ENCODE measurements at regions not wholly inside any gene's neighbourhood (a gene's known extent, or its start where the extent isn't known, plus 50 kb on each side); places are given as distances from the start of the nearest gene placed in this dataset.

DNA sequence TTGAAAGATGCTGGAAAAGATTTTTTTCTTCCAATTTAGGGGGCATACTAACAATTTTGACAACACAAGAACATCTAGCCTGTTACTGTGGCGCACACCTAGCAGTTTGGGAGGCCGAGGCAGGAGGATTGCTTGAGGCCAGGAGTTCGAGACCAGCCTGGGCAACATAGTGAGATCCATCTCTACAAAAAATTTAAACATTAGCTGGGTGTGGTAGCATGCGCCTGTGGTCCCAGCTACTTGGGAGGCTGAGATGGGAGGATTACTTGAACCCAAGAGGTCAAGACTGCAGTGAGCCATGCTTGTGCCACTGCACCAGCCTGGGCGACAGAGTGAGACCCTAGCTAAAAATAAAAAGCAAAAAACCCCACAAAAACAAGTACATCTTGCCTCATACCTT lies 168.8 kb downstream of the TANC2 start:
- no peak for DNase-seq

DNA sequence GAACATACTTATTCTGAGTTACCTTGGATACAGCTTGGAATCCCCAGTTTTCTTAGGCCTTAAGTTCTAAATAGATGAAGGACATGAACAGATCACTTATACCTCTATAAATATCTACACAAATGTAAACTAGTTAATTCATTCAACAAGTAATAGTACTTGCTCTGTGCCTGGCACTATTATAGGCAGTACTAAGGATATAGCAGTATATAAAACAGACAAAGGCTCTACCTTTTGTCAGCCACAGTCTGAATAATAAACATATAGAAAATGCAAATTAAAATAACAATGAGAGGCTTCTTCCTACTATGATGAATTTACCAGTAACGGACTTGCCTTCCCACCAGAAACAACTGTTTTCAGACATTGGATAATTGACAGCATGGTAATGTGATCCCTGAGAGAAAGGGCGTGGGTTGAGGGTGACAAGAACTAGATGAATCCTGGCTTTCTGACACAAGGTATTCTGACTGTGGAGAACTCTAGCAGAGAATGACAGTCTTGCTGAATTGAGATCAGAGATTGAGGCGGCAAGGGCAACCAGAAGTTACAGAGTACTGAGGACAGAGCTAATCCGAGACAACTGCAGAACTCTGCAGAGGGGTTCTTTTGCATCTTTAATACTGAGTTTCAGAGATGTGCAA lies 170.5 kb downstream of the TANC2 start:
- no peak for DNase-seq

GRCh38 chr17:63137163-63137562 lies 171.1 kb downstream of the TANC2 start:
- DNase-seq = no peak

GRCh38 chr17:63138713-63139112 lies 172.7 kb downstream of the TANC2 start:
- no peak for DNase-seq

DNA sequence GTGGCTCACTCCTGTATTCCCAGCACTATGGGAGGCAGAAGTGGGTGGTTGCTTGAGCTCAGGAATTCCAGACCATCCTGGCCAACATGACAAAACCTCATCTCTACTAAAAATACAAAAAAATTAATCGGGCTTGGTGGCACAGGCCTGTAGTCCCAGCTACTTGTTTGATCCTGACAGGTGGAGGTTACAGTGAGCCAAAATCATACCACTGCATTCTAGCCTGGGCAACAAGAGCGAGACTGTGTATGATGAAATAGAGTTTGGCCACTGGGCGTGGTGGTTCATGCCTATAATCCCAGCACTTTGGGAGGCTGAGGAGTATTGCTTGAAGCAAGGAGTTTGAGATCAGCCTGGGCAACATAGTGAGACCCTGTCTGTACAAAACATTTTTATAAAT lies 173.3 kb downstream of the TANC2 start:
- no peak for DNase-seq

DNA sequence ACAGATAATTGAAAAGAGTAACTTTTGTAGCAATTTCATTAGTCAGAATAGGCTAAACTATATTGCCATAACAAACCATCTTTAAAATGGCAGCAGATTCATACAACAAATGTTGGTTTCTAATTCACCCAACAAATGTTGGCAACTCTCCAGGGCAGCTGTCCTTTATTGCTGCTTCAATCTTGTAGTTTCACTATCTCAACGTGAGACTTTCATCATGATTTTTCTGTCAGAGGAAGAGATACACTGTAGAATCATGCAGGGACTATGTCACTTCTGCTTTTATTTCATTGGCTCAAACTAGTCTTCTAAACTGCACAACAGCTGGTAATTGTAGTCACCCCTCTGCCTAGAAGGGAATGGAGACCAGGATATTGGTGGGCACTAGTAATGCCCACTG lies 174.2 kb downstream of the TANC2 start:
- DNase-seq = no peak

- no peak for DNase-seq
These were observed 176.8 kb downstream of the TANC2 start for GRCh38 chr17:63142836-63143235.

DNA sequence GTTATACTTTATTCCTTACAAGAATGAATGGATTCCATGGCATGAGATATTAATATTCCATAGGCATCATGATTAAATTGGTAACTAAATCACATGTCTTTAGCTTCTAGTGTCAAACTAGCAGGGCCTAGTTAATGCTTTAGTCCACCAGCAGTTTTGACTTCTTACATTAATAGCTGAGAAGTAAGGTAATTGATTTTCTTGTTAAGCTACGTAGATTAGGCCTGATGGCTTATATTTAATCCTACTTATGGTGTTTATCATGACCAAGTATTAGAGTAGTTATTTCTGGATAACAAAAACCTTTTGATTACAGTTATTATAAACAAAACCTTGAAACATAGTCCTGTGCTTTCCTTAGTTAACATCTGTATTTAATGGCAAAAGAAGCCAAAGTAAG lies 184.5 kb downstream of the TANC2 start:
- DNase-seq = peak; percentile 40

GRCh38 chr17:63150994-63151464 lies 185.0 kb downstream of the TANC2 start:
- peak; percentile 77 for DNase-seq

DNA sequence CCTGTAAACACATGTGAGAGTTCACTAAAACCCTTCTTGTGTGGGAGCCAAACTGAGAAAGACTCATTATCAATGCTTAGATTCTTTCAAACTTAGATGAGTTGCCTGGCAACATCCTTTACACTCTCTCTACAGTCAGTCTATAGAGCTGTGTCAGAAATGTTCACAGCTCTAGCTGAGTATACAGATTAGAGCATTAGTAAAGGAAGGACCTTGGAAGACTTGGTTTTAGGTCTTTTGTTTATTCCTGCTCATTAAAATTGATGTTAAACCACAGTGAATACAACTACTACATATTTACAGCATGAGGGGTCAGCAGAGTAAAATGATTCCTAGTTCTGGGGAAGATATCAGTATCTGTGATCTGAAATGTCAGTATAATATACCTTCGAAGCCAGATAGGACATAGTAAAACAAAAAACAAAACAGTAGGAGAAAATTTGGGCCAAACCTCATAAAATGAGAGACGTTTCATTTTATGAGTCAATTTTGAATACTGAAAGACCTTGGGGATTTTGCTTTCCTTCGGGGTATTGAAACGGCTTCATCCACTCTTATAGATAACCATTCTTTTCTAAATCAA lies 186.0 kb downstream of the TANC2 start:
- peak; percentile 61 for DNase-seq

GRCh38 chr17:63153488-63153887 lies 187.5 kb downstream of the TANC2 start:
- DNase-seq = no peak

- DNase-seq = no peak
These were observed 188.7 kb downstream of the TANC2 start for GRCh38 chr17:63154586-63155244.

DNA sequence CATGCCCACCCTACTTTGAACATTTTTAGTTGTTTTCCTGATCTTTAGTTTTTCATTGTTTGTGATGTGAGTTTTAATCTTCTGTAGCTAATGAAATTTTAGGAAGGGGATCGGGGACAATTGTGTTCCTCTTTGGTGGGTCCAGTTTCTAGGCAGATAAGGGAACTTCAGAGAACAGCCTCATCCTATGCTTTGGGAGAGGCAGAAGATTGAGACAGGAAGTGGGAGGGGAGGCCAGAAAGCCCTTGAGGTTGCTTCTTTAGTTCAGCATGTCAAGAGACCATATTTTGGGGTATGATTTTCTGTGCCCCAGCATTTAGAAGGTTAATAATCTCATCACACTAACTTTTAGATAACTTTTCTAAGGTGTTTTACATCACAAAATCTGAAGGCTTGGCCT lies 191.0 kb downstream of the TANC2 start:
- DNase-seq = no peak

DNA sequence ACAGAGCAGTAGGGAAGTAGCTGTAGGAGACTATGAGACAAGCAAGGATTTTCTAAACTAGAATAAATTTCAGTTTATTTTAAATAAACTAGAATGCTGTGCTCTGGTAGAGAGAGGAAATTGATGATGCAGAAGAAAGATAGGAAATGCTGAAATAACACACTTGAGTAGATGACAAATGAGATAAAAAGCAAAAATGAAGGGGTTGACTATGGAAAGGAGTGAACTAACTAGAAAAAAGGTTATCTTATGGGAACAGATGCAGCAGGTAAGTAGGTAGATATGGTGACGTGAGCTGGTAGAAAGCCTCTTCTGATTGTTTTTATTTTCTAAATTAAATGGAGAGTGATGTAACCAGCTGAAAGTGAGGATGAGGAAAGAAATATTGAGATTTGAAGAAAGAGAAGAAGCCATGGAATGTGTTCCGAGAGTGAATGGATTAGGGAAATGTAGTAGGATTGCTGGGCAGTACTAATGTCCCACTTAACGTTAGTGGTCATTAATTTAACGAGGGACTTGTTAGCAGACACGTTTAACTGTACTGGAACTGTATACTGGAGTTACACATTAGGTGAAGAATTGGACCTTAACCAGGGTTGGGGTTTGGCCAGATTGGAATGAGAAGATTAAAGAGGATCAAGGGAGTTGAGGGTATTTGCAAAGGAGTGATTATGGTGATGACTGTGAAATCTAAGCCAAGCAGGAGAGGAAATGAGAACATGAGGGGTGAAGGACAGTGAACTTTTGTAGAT lies 196.5 kb downstream of the TANC2 start:
- no peak for DNase-seq

DNA sequence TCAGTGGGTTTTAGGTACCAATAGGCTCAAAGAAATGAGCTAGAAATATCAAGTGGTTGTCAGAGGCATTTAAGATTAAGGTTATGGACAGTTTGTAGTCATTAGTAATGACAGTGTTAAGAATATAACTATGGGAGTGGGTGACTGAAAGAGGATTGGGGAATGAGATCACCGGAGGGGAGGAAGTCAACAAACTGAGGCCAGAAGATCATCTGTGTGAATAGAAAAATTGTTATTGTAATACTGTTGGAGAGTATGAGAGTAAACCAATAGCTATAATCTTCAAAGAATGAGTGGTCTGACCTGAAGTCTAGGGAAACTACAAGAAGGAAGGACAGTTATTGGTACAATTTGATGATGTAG lies 197.1 kb downstream of the TANC2 start:
- no peak for DNase-seq

DNA sequence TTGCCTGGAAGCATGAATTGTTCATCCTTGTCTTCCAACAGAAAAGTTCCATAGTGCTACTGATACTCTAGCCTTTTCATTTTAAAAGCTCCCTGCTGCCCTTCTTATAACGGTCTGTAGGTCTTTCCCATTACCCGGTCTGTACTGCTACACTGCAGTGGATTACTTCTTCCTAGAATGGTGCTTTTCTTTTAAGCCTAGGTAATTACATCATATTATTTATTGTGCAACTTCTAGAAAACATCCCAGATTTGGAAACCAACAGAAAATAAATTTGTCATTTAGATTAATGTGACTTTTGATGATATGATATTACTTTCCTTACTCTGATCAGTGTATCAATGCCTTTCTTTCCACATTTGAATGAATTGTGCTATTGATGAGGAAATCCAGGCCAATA lies 199.4 kb downstream of the TANC2 start:
- no peak for DNase-seq

- no peak for DNase-seq
These were observed 204.8 kb downstream of the TANC2 start for GRCh38 chr17:63170795-63171194.

DNA sequence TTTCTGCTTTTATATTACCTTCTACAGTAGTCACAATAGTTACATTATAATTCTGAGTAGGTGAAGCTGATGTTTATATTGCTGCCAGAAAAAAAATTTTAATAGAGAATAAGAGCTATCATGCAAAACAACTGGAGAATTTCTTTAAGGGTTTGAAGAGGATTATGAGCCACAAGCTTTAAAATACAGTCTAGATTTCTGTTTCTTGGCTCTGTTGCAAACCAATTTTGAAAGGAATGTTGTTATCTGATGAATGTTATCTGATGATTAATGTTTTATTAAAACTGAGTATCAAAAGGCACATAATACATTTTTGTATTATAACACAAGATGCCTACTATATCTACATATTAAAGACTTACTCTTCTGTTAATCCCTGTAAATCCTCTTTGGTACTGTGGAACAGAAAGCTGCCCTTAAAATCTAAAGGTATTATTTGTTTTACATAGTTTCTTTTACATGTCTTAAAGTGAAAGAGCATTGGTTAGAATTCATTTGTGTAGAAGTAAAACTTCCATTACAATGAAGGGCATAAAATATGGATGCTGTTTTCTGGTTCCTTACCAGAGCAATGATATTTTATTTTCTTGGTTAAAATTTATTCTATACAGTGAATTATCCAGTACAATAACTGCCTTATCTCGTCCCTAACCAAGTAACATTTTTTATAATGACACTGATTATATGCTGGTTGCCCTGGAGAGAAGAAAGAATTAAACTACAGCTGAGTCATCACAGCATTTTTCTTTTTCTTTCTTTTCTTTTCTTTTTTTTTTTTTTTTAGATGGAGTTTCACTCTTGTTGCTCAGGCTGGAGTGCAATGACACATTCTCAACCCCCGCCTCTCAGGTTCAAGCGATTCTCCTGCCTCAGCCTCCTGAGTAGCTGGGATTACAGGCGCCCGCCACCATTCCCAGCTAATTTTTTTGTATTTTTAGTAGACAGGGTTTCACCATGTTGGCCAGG lies 205.7 kb downstream of the TANC2 start:
- peak; percentile 18 for DNase-seq

DNA sequence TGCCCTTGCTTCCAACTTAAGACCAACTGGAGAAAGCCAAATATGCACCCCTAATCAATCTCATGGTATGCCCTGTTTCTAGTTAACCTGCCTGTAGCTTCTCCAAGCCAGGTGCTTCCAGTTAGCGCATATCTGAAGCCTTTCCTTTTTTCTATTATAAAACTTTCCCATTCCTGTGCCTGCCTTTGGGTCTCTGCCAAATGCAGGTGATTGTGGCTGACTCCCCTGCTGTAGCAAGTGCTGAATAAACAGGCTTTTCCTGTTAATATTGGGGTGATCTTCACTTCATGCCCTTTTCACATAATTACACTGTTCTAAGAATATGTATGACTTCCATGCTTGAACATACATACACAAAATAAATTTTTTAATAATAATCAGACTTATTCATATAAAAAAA lies 207.4 kb downstream of the TANC2 start:
- no peak for DNase-seq

GRCh38 chr17:63173903-63174302 lies 207.9 kb downstream of the TANC2 start:
- DNase-seq = no peak

DNA sequence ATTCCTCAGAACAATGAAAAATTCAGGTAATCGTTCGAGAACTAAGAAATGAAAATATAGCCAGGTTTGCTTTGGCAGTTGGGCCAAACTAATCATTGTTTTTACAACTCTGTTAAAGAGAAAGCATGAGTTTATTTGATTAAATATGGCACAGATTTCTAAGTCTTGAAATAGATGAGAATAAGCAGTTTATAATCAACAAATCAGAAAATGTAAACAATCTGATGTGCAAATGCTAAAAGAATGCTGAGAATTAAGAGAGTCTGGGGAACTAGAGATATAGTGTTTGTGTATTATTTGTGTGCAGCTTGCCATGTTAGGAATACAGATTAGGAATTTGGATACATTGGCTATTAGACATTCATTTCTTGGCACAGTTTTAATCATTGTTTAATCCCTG lies 212.5 kb downstream of the TANC2 start:
- DNase-seq = peak; percentile 7

DNA sequence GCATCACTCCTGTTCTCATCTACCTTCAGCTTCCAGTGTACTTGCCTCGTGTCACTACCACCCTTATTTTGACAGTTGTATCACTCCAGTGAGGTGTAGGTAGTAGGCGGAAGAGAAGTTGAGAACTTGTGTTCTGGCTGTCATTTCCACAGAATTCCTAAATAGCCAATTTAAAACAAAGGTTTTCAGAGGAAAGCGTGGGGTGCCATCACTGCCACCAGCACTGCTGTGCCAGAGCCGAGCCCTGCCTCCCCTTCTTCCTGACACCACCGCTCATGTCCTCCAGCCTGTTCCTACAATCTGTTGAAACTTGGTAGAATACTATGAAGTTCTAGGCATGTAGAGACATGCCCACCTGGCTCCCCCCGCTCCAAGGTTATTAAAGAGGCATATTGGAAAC lies 215.8 kb downstream of the TANC2 start:
- no peak for DNase-seq

- no peak for DNase-seq
These were observed 219.4 kb downstream of the TANC2 start for GRCh38 chr17:63185420-63185819.
